Caco-2 (cell line): ENCODE measurements at regions not wholly inside any gene's neighbourhood (a gene's known extent, or its start where the extent isn't known, plus 50 kb on each side); places are given as distances from the start of the nearest gene placed in this dataset.
"Not testable (repeated sequence)": the region's sequence is repeated elsewhere in the genome, so short reads cannot be mapped to it uniquely, and the experiment has no call there.

Source experiments
- BruUV-seq: library from RNA; stranded (reverse); fragments of 400-500 nt; replicated peaks from 2 replicates; lab custom pipeline; 2021; lab: Mats Ljungman, UMichigan
- CTCF ChIA-PET: fragments of 300-600 bp; sonication (Branson Sonifier 250); formaldehyde crosslinking; loops from one replicate; lab custom pipeline; 2022; ENCODE audit warnings: antibody characterized with exemption; lab: Charles Lee
- POLR2A ChIA-PET: fragments of 300-600 bp; sonication (Branson Sonifier 250); formaldehyde crosslinking; loops from one replicate; lab custom pipeline; 2022; ENCODE audit warnings: antibody characterized with exemption; lab: Charles Lee
- DNase-seq, 2 experiments: peaks; one replicate each; pipeline versions ENCODE4 v3.0.0 to v3.0.0-alpha.2; 2020 to 2022
- H3K27me3 ChIP-seq: replicated peaks from 2 replicates; pipeline ENCODE4 v1.6.0; 2011; ENCODE audit warnings: low read length; ENCODE audit not compliant: control insufficient read depth, insufficient read depth
- H3K36me3 ChIP-seq: 2 replicates; pipeline ENCODE4 v1.5.1; 2011; ENCODE audit warnings: low read length; ENCODE audit not compliant: control insufficient read depth, insufficient read depth
- H3K4me1 ChIP-seq: fragments of 250-450 bp; sonication (Bioruptor Pico); 2 replicates; pipeline ENCODE4 v1.5.1; 2020; ENCODE audit warnings: mild to moderate bottlenecking
- H3K4me3 ChIP-seq: 2 replicates; pipeline ENCODE4 v1.5.1; 2011; ENCODE audit warnings: low read depth, mild to moderate bottlenecking, control low read depth, low read length
- H3K9me3 ChIP-seq: fragments of 250-450 bp; sonication (Bioruptor Pico); 2 replicates; pipeline ENCODE4 v1.5.1; 2020; ENCODE audit warnings: mild to moderate bottlenecking, moderate library complexity
- H3K27ac Mint-ChIP-seq: one replicate; pipeline ENCODE4 v1.8.0; 2022; ENCODE audit warnings: mixed read lengths; ENCODE audit not compliant: unreplicated experiment
- H3K27me3 Mint-ChIP-seq: one replicate; pipeline ENCODE4 v1.8.0; 2022; ENCODE audit warnings: mixed read lengths; ENCODE audit not compliant: insufficient read depth, unreplicated experiment
- H3K36me3 Mint-ChIP-seq: one replicate; pipeline ENCODE4 v1.8.0; 2022; ENCODE audit warnings: mild to moderate bottlenecking, mixed read lengths; ENCODE audit not compliant: insufficient read depth, unreplicated experiment
- H3K4me1 Mint-ChIP-seq: one replicate; pipeline ENCODE4 v1.8.0; 2022; ENCODE audit warnings: low read depth, mixed read lengths; ENCODE audit not compliant: unreplicated experiment
- H3K4me3 Mint-ChIP-seq: one replicate; pipeline ENCODE4 v1.8.0; 2022; ENCODE audit warnings: mild to moderate bottlenecking, moderate library complexity, mixed read lengths; ENCODE audit not compliant: unreplicated experiment
- H3K9me3 Mint-ChIP-seq: one replicate; pipeline ENCODE4 v1.8.0; 2022; ENCODE audit warnings: mixed read lengths; ENCODE audit not compliant: unreplicated experiment
- CTCF ChIP-seq, 2 experiments: fragments of 200-600 bp in 1 of 2; IDR thresholded peaks; 1 replicate in 1 of 2; 2 replicates in 1 of 2; pipeline versions ENCODE4 v1.5.1 to v1.8.0; 2011 to 2022; ENCODE audit warnings: antibody characterized with exemption in 1 of 2, control low read depth in 1 of 2, inconsistent platforms in 1 of 2, low read depth in 1 of 2, low read length in 1 of 2, mild to moderate bottlenecking in 1 of 2, moderate library complexity in 1 of 2; ENCODE audit not compliant: insufficient read depth in 1 of 2, severe bottlenecking in 1 of 2, unreplicated experiment in 1 of 2
- intact Hi-C: fragments of 100-400 bp; cut with micrococcal nuclease; formaldehyde crosslinking; loops from one replicate; pipeline ENCODE4 v1.10.0; 2022; ENCODE audit not compliant: unreplicated experiment

- H3K36me3 Mint-ChIP-seq, CTCF ChIA-PET, H3K36me3 ChIP-seq, H3K27me3 Mint-ChIP-seq, H3K4me1 ChIP-seq, H3K4me3 ChIP-seq, DNase-seq, BruUV-seq, POLR2A ChIA-PET, H3K9me3 ChIP-seq, H3K27ac Mint-ChIP-seq, intact Hi-C loops, H3K27me3 ChIP-seq, H3K4me1 Mint-ChIP-seq, H3K4me3 Mint-ChIP-seq: not testable (repeated sequence)
- peaks cover 23% of the 10 kb centered on the region for H3K9me3 Mint-ChIP-seq
Observed at GRCh38 chr1:86633306-86633838, 71.0 kb upstream of the SH3GLB1 start.

- no TSS peak for BruUV-seq
- Mint-ChIP-seq H3K36me3 (no peaks in the 10 kb centered on the region), H3K27me3 (no peaks in the 10 kb centered on the region), H3K4me1 (no peaks in the 10 kb centered on the region), H3K9me3 (peaks cover 23% of the 10 kb centered on the region), H3K27ac (no peak overlapping the region), H3K4me3 (no peak overlapping the region)
- no peak for DNase-seq
- H3K4me1 ChIP-seq: no peaks in the 10 kb centered on the region
- H3K4me3 ChIP-seq: no peak overlapping the region
- H3K36me3 ChIP-seq: no peaks in the 10 kb centered on the region
- intact Hi-C loops: no loop called here
- H3K27me3 ChIP-seq: no peaks in the 10 kb centered on the region
- H3K9me3 ChIP-seq: no peaks in the 10 kb centered on the region
- no peak for TF ChIP-seq CTCF (IDR thresholded peaks at IDR 0.05; ENCODE audit: insufficient read depth in 1 of 2, low read depth in 1 of 2, low read length in 1 of 2, severe bottlenecking in 1 of 2, unreplicated experiment in 1 of 2)
- POLR2A ChIA-PET: no interaction called here
- CTCF ChIA-PET: no interaction called here
Observed at GRCh38 chr1:86633921-86634320, 70.5 kb upstream of the SH3GLB1 start.

- H3K36me3 Mint-ChIP-seq: no peaks in the 10 kb centered on the region
- BruUV-seq: no TSS peak
- no peaks in the 10 kb centered on the region for H3K4me1 Mint-ChIP-seq
- no peak for TF ChIP-seq CTCF (IDR thresholded peaks at IDR 0.05; ENCODE audit: insufficient read depth in 1 of 2, low read depth in 1 of 2, low read length in 1 of 2, severe bottlenecking in 1 of 2, unreplicated experiment in 1 of 2)
- Histone ChIP-seq H3K9me3 (no peaks in the 10 kb centered on the region), H3K27me3 (no peaks in the 10 kb centered on the region), H3K4me1 (no peaks in the 10 kb centered on the region; the same call in 1 of the 2 replicates), H3K36me3 (no peaks in the 10 kb centered on the region), H3K4me3 (no peak overlapping the region)
- no peaks in the 10 kb centered on the region for H3K27me3 Mint-ChIP-seq
- no peak for DNase-seq
- no peak overlapping the region for H3K27ac Mint-ChIP-seq
- no peak overlapping the region for H3K4me3 Mint-ChIP-seq
- intact Hi-C loops: no loop called here
- ChIA-PET POLR2A (no interaction called here), CTCF (no interaction called here)
- H3K9me3 Mint-ChIP-seq: peaks cover 9% of the 10 kb centered on the region
Observed at GRCh38 chr1:86636898-86637297, 67.5 kb upstream of the SH3GLB1 start.
